Fibroblast of mammary gland (primary cell): ENCODE measurements at regions not wholly inside any gene's neighbourhood (a gene's known extent, or its start where the extent isn't known, plus 50 kb on each side); places are given as distances from the start of the nearest gene placed in this dataset.

Source experiments
- DNase-seq: peaks from one replicate; pipeline ENCODE4 v3.0.0-alpha.2; 2010; ENCODE audit warnings: low read depth
- H3K4me3 ChIP-seq: 2 replicates; pipeline ENCODE4 v1.5.1; 2011; ENCODE audit warnings: low read depth, mild to moderate bottlenecking, low read length, moderate library complexity; ENCODE audit not compliant: control insufficient read depth
- TF ChIP-seq, protein P1 (sequence below): conservative IDR thresholded peaks from 2 replicates; pipeline ENCODE4 v1.5.1; 2011; ENCODE audit warnings: low read depth, low read length, inconsistent platforms; ENCODE audit not compliant: control insufficient read depth, insufficient read depth

DNA sequence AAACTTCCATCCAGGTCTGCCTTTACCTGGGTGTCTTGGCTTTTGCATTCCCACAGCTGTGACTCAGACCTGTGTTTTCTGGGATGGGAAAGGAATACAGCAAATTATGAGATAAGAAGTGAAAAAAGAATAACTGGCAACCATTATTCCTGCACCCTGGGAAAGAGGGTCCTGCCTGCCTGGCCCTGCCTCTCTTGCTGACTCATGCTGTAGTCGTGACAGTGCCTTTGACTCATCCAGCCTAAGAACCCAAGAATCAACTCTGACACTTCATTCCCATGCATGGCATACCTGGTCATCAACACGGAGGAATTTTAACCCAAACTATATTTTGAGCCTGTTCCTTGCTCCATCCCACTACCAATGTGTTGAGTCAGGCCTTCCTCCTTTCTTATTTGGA lies 185.4 kb upstream of the SERP2 start:
- no peak overlapping the region for H3K4me3 ChIP-seq
- TF ChIP-seq, protein P1, sequence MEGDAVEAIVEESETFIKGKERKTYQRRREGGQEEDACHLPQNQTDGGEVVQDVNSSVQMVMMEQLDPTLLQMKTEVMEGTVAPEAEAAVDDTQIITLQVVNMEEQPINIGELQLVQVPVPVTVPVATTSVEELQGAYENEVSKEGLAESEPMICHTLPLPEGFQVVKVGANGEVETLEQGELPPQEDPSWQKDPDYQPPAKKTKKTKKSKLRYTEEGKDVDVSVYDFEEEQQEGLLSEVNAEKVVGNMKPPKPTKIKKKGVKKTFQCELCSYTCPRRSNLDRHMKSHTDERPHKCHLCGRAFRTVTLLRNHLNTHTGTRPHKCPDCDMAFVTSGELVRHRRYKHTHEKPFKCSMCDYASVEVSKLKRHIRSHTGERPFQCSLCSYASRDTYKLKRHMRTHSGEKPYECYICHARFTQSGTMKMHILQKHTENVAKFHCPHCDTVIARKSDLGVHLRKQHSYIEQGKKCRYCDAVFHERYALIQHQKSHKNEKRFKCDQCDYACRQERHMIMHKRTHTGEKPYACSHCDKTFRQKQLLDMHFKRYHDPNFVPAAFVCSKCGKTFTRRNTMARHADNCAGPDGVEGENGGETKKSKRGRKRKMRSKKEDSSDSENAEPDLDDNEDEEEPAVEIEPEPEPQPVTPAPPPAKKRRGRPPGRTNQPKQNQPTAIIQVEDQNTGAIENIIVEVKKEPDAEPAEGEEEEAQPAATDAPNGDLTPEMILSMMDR = no peak
- DNase-seq = peak; percentile 76

GRCh38 chr13:44189085-44189484 lies 184.5 kb upstream of the SERP2 start:
- H3K4me3 ChIP-seq = no peak overlapping the region
- TF ChIP-seq, protein P1 = no peak
- DNase-seq = no peak

DNA sequence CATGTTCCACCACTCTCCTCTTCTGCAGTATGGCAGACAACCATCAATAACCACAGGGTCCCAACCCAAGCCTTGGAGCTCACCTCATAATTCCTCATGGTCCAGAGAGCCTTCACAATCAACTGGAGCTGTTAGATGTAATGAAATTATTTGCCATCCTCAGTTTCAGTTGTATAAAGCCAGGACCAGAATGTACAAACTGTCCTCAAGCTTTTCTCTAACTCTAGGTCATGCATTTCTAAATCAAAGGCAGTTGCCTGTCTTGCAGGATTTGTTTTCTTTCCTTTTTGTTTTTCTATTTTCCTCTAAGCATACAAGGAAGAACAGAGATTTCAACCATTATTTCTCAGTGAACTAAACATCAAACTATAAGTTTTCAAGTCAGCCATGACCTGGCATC lies 182.5 kb upstream of the SERP2 start:
- no peak overlapping the region for H3K4me3 ChIP-seq
- DNase-seq = no peak
- TF ChIP-seq, protein P1 = no peak

- no peak overlapping the region for H3K4me3 ChIP-seq
- TF ChIP-seq, protein P1 = peak; percentile 92
- peak; percentile 93 for DNase-seq
Observed at GRCh38 chr13:44191504-44192171, 182.0 kb upstream of the SERP2 start.

DNA sequence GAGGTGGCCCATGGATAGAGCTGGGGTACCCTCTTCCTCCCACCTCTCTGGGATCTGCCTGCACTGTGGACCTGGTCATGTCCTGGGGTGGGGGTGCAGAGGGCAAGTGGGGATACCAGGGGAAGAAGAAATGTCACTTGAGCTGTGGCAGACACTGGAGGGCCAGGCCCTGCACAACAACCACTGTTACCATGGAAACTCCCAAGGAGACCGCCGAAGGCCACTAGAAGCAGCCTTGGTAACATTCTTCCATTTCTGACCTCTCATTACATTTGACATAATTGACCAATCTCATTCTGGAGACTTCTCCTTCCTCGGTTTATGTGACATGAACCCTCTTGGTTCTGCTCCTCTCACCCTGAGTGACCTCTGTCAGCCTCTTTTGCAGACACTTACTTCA lies 179.9 kb upstream of the SERP2 start:
- DNase-seq = no peak
- TF ChIP-seq, protein P1 = no peak
- H3K4me3 ChIP-seq = no peak overlapping the region

DNA sequence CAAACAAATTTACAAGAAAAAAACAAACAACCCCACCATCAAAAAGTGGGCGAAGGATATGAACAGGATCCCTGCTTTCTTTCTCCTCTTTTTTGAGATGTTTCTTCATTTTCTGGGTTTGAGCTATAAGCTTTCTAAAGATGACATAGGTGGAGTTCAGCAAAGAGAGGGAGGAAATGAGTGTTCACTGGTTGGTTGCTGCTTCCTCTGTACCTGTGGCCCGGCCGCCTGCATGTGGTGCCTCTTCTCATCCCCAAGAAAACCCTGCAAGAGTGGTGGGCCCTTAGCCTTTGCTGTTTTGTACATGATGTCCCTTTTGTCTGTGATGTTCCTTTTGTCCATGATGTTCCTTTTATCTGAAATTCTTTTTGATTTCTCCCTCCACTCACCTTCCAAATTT lies 178.4 kb upstream of the SERP2 start:
- H3K4me3 ChIP-seq = no peak overlapping the region
- DNase-seq = no peak
- TF ChIP-seq, protein P1 = no peak

GRCh38 chr13:44196196-44196751 lies 177.3 kb upstream of the SERP2 start:
- TF ChIP-seq, protein P1 = no peak
- no peak for DNase-seq

More at GRCh38 chr13:44196196-44196751, 177.3 kb upstream of the SERP2 start:
- H3K4me3 ChIP-seq = no peak overlapping the region
